ENCODE measurements at regions not wholly inside any gene's neighbourhood (a gene's known extent, or its start where the extent isn't known, plus 50 kb on each side); places are given as distances from the start of the nearest gene placed in this dataset.
"Not testable (repeated sequence)": the region's sequence is repeated elsewhere in the genome, so short reads cannot be mapped to it uniquely, and the experiment has no call there.

DNA sequence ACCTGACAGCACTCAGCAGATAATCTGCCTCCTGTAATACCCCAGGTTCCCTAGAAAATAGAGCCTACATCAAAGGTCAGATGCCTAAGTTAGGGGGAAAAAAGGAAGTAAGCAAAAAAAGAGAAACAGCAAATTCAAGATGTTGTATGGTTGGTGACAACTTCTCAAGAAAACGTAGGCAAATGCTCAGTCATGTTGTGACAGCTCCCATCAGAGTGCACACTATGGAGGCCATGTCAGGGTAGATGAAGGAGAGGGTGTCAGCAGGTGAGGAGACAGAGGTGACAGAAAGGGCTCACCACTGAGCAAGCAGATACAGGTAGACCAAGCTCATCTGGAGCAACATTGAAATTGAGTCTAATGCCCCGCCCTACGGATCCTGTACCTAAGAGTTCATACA is 356.8 kb upstream of the BRINP1 start:
- DNase-seq: no peak

DNA sequence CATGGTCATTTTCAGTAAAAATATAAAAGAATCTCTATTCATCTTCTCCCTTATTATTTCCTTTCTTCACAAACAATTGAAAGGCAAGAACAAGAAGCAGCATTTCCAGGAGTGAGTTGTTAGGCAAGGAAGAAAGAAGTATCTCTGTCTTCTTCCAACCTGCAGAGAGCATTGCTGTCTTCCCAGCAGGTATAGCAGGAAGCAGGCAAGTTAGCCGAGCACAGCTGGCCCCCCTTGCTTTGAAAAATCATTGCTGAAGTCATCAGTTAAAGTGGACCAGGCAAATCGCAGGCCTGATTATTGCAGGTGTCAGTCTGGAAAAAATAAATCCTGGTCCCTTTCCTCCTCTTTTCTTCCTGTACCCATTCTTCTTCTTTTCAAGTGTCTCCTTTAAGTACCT is 353.1 kb upstream of the BRINP1 start:
- no peak for DNase-seq

DNA sequence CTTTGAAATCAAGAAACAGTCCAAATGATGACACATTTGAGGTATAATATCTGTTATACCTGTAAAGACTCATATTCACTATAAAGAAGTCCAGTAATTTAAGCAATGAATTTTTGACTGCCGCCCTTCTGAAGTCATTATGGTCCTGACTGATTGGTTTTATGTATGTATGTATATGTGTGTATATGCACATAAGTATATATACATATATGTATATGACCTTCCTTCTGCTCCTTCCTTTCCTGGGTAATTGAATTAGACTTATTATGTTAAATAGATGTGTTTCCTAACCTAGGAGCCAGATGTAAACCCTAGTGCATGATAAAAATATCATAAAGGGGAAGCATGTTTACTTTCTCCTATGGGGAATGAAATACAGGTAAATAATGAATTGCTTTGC is 343.1 kb upstream of the BRINP1 start:
- no peak for DNase-seq

DNA sequence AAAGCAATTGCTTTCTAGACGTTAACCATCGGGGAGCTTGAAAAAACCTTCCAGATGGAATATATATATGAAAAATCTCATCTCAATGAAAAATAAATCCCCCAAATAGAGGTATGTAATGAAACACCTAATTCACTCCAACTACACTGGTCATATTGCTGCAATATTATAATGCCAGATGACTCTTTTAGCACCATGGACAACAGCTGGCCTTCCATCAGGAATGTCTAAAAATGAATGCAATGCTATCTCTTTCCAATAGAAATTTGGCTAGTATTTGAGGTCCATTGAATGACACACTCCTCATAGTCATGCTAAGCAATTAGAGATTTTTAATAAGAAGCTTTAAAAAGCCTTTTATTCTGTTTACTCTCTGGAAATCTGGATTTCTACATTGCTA is 340.2 kb upstream of the BRINP1 start:
- no peak for DNase-seq

DNA sequence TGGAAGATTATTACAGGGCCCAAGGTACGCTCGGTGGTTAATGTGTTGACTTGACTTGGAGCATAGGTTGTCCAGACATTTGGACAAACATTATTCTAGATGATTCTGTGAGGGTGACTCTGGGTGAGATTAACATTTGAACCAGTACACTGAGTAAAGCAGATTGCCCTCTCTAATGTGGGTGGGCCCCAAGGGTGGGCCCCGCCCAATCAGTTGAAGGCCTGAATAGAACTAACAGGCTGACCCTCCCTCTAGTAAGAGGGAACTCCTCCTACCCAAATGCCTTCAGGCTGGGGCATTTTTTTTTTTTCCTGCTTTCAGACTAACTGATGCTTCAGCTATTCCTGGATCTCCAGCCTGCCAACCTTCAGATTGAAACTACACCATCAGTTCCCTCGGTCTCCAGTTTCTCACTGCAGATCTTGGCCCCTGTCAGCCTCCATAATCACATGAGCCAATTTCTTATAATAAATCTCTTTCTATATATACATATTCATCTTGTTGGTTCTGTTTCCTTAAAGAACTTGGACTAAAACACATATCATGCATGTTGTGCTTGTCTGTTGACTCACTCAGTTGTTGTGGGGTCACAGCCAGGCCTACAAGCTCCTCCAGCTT is 338.1 kb upstream of the BRINP1 start:
- no peak for DNase-seq

DNA sequence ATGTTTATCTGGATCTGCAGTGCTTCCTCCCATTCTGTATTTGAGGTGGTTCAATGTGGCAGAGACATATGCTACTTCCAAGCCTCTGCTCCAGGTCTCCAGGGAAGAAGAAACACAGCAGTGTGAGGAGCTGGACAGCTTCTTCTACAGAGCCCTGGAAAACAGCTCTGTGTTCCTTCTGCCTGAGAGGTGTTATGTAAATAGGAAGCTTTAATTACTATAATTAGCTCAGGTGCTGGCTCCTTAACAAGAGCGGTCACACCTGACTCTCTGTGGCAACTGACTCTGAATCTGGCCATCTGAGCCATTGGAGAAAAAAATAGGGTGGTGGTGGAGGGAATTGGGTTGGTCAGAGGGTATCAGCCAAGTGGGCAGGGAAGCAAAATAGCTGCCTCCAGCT is 332.4 kb upstream of the BRINP1 start:
- no peak for DNase-seq

DNA sequence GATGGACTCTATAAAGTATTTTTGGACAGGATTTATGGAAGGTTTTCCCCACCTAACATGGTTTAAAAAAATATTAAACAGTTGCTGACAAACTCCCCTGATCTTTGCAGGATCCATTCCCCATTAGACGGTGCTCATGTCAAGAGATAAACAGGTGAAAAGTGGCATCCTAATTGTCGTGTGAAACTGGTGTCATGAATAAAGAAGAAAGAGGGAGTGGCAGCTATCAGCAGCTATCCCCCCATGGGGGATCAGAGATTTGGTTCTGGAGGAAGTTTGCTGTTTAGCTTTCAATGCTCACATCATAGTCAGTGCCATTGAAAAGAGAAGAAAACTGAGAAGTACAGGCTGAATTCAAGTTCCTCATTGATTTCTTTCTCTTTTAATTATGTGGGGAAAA is 329.3 kb upstream of the BRINP1 start:
- DNase-seq: no peak

DNA sequence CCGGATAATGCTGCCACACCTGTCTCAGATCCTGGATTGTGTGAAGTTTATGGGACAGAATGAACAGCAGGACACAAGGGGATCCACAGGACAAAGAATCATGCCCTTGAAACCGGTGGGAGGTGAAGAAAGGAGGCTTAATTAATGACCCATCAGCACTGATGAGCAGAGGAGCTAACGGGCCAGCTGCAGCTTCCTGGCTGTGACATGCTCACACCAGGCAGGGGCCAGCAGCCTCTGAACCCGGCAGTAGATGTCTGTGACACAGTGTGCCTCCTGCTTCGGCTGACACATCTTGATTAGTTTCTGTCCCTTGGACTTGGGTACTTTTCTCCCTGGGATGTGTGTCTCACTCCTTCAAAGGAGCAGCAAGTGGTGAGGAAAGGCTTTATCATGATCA is 328.8 kb upstream of the BRINP1 start:
- DNase-seq: no peak

DNA sequence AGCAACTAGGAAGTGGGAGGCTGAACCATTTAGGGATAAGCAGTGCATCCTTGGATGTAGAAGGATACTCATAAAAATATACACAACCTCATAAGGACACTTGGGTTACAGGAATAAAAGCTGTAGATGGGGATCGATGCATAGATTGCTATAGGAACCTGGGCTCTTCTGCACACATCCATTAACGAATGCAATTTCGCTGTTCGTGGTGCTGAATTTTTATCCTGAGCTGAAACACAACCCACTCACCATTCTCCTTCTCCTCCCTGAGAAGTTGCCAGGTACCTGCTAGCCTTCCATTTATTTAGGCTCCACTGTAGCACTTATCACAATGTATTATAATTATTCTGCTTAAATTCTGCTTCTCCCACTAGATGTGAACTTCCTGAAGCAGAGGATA is 320.6 kb upstream of the BRINP1 start:
- no peak for DNase-seq

DNA sequence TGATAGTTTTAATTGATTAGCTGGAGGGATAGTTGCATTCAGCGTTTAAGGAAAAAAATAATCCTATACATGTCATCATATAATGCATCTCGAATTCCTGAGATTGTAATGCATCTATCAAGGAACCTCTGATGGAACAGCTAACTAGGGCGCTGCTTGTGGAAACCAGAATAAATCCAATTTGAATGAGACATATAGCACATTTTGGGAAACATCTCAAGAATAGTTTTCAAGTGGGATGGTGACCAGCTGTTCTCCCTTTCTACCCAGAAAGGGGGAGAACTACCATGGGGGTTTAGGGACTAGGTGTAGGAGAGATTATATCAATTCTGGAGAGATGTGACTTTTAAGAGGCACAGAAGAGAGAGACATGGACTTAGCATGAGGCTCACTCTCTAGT is 319.3 kb upstream of the BRINP1 start:
- DNase-seq: no peak

DNA sequence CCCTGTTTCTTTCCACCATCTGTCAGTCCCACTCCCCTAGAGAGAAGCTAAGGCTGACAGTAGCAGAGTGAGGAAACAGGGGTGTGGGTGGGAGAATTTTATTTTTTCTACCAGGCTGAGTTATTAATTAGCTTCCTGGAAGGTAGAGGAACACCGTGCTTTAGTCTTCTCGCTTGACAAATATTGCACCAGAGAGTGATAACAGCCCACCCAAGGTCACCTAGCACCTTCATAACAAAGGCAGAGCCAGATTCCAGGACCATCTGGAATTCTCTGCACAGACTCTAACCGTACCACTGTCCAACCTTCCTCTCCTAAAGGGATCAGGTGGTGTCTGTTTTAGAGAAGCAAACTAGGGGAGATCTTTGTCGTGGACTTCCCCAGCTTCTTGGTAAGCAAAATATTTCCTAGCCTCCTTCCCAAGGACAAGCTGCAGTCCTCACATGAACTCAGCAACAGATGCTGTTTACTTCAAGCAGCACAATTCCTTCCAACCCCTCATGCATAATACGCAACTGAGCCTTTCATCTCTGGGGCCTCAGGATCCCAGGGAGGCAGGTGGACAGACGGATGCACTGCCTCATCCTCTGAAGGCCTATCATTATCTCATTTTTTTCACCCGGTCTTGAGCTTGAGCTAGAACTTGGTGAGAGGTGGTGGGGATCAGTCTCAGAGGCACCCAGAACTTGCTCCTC is 308.7 kb upstream of the BRINP1 start:
- DNase-seq: no peak

DNA sequence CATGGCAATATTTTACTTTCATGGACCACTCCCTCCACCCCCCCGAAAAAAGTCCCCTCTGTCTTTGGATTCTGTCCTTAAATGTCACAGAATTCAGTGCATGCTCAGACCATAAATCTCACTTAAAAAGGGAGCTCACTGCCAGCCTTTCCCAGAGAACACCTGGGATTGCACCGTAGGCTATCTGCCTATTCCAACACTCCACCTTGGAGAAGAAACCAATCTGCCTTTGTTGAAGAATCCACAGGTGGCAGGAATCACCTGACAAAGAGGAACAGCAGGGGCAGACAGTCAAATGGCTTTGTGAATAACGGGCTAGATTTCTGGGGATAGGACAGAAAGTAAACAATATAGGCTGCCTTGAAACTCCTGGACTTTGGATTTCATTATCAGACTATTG is 306.7 kb upstream of the BRINP1 start:
- DNase-seq: no peak

DNA sequence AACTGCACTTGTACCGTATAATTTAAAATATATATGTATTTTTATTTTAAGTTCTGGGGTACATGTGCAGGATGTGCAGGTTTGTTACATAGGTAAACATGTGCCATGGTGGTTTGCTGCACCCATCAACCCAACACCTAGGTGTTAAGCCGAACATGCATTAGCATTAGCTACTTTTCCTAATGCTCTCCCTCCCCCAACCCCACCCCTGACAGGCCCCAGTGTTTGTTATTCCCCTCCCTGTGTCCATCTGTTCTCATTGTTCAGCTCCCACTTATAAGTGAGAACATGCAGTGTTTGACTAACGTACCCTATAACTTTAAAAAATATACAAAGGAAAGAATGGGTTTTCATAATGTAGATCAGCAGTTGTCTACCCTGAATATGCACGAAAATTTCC is 303.5 kb upstream of the BRINP1 start:
- not testable (repeated sequence) for DNase-seq

DNA sequence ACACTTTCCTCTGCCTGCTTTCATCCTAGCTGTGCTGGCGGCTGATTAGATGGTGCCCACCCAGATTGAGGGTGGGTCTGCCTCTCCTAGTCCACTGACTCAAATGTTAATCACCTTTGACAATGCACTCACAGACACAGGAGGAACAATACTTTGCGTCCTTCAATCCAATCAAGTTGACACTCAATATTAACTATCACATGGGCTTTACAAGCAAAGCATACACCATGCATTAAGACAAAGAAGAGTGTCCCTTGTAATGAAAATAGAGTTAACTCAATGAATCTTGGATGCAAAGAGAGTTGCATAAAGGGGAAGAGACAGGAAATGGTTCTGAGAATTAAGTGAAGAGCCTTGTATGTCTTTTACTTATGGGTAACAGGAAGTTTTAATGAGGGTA is 298.7 kb upstream of the BRINP1 start:
- no peak for DNase-seq

DNA sequence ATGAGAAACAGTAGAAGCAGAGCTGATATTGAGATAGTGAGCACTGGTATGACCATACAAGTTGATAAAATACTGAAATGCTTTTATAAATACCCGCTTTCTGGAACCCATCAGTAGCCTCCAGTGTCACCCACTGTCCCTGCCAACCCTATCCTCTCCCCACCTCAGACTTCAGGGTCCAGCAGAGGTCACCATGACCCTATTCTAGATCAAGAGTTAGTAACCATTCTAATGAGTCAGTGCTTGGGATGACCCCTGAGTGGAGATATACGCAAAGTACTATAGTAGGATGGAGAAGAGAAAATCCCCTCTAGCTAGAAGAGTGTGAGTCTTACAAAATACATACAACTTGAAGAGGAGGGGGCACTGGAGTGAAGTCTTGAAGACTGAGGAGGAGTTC is 297.9 kb upstream of the BRINP1 start:
- DNase-seq: no peak

DNA sequence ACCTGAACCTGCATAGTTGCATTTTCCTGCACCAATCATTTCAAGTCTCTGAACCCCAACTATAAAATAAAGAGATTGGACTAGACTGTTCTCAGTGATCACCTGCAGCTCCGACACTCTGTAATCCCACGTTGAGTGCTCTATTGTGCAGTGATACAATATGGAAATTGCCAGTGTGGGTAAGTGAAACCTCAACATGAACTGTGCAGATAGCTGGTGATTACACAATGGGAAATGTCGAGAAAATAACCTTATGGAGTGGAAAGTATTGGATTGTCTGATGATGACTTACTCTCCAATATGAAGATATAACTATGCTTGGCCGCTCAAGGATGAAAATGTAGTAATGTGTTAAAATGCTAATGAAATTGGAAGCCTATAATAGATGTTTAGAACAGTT is 293.1 kb upstream of the BRINP1 start:
- DNase-seq: no peak

DNA sequence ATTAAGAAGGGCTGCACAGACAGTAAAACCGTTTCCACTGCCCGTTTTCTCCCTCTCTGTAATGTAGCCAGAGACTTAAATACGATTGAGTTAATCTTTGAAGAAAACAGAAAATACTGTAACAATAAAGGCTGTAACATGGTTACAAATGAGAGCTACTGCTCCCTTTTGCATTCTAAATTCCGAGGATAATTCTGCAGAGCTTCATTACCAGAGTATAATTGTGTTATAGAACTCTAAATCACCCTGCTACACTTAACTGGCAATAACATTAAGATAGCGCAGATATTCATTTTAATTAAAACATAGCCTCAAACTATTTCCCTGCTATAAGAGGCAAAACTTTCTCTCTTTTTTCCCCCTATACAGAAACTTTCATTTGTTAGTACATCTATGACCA is 283.7 kb upstream of the BRINP1 start:
- no peak for DNase-seq

DNA sequence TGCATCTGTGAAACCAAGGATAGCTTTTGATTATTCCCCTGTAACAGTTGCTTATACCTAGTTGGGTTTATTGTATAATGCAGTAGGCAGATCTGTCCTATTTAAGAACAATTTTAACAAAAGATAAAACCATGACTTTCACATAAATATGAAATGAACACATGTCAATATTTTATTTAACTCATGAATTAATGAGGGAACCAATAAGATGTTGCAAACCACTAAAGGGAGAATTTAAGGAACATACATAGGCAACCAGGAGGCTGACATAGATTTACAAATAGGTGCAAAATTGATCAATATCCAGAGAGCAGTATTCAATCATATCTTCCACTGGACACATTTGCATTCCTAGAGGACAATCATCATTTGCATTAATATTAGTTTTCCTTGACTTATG is 280.0 kb upstream of the BRINP1 start:
- DNase-seq: no peak

DNA sequence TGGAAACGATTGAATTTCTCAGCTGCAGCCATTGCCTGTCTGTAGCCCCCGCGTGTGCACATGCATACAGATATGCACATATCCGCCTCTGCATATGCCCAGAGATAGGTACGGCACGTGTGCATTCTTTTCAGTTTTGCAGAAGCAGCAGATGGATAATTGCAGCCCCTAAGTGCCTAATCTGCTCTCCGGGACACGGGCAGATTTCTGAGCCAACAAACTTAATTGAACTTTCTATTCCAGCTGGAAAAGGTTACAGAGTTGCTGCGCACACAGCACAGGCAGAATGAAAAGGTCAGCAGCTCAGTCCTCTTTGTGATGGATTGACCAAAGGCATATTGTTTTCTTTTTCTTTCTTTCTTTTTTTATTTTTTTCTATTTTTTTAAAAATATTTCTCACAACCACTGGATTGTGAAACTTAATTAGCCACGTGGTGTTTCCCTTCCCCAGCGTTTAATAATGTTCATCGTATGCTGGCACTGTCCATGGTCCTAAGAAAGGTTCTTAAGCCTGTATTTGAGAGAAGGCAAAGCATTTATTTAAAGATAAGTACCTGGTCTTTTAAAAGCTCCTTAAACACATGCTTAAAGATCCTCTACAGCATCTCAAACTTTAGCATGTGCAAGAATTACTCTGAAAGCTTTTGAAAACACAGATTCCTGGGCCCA is 270.2 kb upstream of the BRINP1 start:
- no peak for DNase-seq

DNA sequence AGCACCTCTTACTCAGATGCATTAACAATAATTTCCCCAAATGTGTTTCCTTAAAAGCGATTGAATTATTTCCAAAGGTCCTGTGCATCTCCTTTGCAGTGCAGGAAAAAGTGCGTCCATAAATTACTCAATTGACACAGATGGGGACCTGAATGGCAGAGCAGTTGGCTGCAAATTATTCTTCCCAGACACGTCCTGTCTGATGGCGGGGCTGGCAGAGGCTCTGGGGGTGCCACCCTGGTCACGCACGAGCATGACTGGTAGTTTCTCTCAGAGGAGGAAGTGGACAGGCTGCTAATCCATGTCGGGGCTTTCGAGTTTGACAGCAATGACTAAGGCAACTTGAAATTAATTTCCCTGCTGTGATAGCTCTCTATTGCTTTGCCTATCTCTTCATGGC is 264.8 kb upstream of the BRINP1 start:
- no peak for DNase-seq

DNA sequence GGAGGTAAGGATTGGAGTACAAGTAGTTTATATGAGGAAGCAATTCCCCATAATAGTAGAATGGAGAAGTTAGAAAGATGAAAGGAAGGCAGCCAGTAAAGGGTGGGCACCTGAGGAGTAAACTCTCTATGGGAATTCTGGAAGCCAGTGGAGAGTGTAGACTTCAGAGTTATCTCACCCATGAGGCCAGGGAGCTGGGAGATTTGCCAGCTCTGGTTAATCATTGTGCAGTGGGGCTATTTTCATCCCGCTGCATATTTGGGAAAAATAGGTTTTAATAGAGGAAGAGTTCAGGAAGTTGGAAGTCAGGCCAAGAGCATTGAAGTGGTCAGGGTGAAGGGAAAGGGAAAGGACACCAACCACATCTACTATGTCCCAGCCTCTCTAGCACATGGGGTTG is 242.3 kb upstream of the BRINP1 start:
- DNase-seq: no peak

DNA sequence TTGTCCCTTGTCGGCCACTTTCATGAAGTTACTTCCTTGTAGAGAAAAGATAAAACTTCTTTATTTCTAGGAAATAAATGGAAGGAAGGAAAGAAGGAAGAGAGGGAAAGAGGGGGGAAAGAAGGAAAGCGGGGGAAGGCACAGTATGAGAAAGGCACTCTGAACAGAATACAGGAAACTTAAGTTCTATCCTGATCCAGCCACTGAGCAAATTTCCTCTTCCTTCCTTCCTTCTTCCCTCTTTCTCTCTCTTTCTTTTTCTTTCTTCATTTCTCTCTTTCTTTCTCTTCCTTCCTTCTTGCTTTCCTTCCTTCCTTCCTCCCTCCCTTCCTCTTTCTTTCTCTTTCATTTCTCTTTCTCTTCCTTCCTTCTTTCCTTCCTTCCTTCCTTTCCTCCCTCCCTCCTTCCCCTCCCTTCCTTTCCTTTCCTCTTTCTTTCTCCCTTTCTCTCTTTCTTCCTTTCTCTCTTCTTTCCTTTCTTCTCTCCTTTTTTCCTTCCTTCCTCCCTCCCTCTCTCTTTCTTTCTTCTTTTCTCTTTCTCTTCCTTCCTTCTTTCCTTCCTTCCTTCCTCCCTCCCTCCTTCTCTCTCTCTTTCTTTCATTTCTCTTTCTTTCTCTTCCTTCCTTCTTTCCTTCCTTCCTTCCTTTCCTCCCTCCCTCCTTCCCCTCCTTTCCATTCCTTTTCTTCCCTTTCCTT is 240.2 kb upstream of the BRINP1 start:
- DNase-seq: no peak

DNA sequence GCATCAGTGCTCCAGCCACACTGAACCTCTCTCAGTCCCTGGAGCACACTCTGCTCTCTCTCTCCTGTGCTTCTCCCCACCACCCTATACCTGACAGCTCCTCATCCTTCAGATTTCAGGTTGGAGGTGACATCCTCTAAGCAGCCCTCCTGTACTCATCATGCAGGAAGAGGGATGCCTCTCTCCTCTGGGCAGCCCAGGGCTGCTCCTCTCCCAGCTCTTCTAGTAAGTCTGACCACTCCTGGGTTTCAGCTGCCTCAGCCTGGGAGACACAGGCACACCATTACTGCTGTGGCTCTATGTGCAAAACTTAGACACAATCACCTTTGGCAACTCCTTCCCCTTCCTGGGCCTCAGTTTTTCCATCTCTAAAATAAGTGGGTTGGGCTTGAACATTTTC is 232.4 kb upstream of the BRINP1 start:
- no peak for DNase-seq

DNA sequence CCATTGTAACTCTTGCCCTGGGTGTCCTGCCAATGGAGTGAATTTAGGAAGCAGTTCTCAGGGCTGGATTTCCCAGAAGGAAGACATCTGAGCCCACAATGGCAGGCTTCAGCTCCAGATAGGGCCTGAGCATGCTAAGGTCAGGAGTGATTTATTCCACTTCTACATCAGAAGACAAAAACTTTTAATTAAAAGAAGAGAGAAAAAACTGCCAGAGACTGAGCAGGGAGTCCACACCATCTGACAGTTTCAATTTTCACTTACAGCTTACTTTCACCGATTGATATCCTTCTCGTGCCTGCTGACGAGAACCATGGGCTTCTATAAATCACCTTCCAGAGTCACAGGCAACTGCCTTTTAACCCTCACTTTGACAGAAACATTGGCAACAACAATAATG is 228.3 kb upstream of the BRINP1 start:
- DNase-seq: no peak

Data from activated CD4-positive, alpha-beta T cell treated with anti-CD3 and anti-CD28 coated beads, Interleukin-2, amount 50 U/mL, for 4 hours (primary cell).